Sigmoid colon (tissue), 6 donors: ENCODE measurements at regions not wholly inside any gene's neighbourhood (a gene's known extent, or its start where the extent isn't known, plus 50 kb on each side); places are given as distances from the start of the nearest gene placed in this dataset.
"Not testable (repeated sequence)": the region's sequence is repeated elsewhere in the genome, so short reads cannot be mapped to it uniquely, and the experiment has no call there.

Experiments used
- DNase-seq: peaks from one replicate; pipeline ENCODE4 v3.0.0-alpha.2; 2019
- H3K27ac ChIP-seq, 4 donors: fragments of 200-600 bp; sonication (generic); one replicate each; pipeline ENCODE4 v1.5.1; 2016 to 2019; ENCODE audit warnings: mild to moderate bottlenecking in 1 of 4
- H3K27me3 ChIP-seq, 3 donors: fragments of 200-600 bp; sonication (generic); one replicate each; pipeline ENCODE4 v1.5.1; 2019; ENCODE audit warnings: mild to moderate bottlenecking in 1 of 3
- H3K36me3 ChIP-seq, 4 donors: fragments of 200-600 bp; sonication (generic); one replicate each; pipeline ENCODE4 v1.5.1; 2016 to 2019
- H3K4me1 ChIP-seq, 4 donors: fragments of 200-600 bp; sonication (generic); one replicate each; pipeline ENCODE4 v1.5.1; 2017 to 2019
- H3K4me3 ChIP-seq, 4 donors: fragments of 200-600 bp; sonication (generic); one replicate each; pipeline ENCODE4 v1.5.1; 2017 to 2019; ENCODE audit warnings: mild to moderate bottlenecking in 2 of 4, moderate library complexity in 1 of 4
- H3K9me3 ChIP-seq, 4 donors: fragments of 200-600 bp in 3 of 4; sonication (generic) in 3 of 4; one replicate each; pipeline versions ENCODE4 v1.5.1 to v1.6.1; 2013 to 2019
- CTCF ChIP-seq, 4 experiments: fragments of 450-650 bp in 3 of 4; fragments of 200-600 bp in 1 of 4; IDR thresholded peaks; one replicate each; pipeline ENCODE4 v1.5.1; 2016 to 2019; ENCODE audit warnings: antibody characterized with exemption in 4 of 4, mild to moderate bottlenecking in 3 of 4, moderate library complexity in 2 of 4
- EP300 ChIP-seq, 4 donors: sonication (generic); formaldehyde crosslinking; IDR thresholded peaks; one replicate each; pipeline ENCODE4 v1.6.1; 2017; ENCODE audit warnings: antibody characterized with exemption in 4 of 4
- POLR2A ChIP-seq, 2 donors: fragments of 450-650 bp; IDR thresholded peaks; one replicate each; pipeline ENCODE4 v1.6.1; 2016; ENCODE audit warnings: antibody characterized with exemption in 2 of 2, mild to moderate bottlenecking in 2 of 2, moderate library complexity in 2 of 2
- POLR2AphosphoS5 ChIP-seq, 4 donors: sonication (generic); formaldehyde crosslinking; IDR thresholded peaks; one replicate each; pipeline ENCODE4 v1.6.1; 2017; ENCODE audit warnings: antibody characterized with exemption in 4 of 4
- WGBS, 2 donors: extraction: QIAGEN DNeasy Blood & Tissue Kit; methylation state at CpG; one replicate each; pipeline ENCODE4 v1.1.7; 2013; 5-methylcytosine and 5-hydroxymethylcytosine counted together
- intact Hi-C: fragments of 100-400 bp; cut with DNase I; formaldehyde crosslinking; loops from one replicate; pipeline ENCODE4 v1.15.1; 2023
- donor health status: healthy with polysubstance abuse.
- donor health status: healthy.

GRCh38 chr10:30154126-30154525, 94.7 kb upstream of the JCAD start:
- no peaks in the 10 kb centered on the region for H3K9me3 ChIP-seq
- no peak for TF ChIP-seq EP300 (IDR thresholded peaks at IDR 0.05)
- TF ChIP-seq POLR2AphosphoS5 (IDR thresholded peaks at IDR 0.05), result no peak
- TF ChIP-seq CTCF (IDR thresholded peaks at IDR 0.05), result no peak
- TF ChIP-seq POLR2A (IDR thresholded peaks at IDR 0.05), result no peak
- no peak overlapping the region for H3K27ac ChIP-seq
- H3K27me3 ChIP-seq, result no peaks in the 10 kb centered on the region
- H3K4me3 ChIP-seq, result no peak overlapping the region
- WGBS, 2 donors, result 90 to 94% methylated on average over 4 of the region's 4 CpGs
- no peaks in the 10 kb centered on the region for H3K36me3 ChIP-seq
- no peak for DNase-seq
- H3K4me1 ChIP-seq, result peaks cover 0 to 7% (median 2%) of the 10 kb centered on the region in 4 donors
- intact Hi-C loops, result no loop called here

- WGBS, 2 donors, result 67 to 72% methylated on average over 8 of the region's 8 CpGs
- Histone ChIP-seq H3K4me3 (no peak overlapping the region), H3K36me3 (no peaks in the 10 kb centered on the region), H3K27ac (no peak overlapping the region), H3K27me3 (no peaks in the 10 kb centered on the region), H3K4me1 (peaks cover 0 to 7% (median 2%) of the 10 kb centered on the region in 4 donors), H3K9me3 (no peaks in the 10 kb centered on the region)
- DNase-seq, result no peak
- intact Hi-C loops, result no loop called here
- TF ChIP-seq POLR2A (IDR thresholded peaks at IDR 0.05) (no peak), POLR2AphosphoS5 (IDR thresholded peaks at IDR 0.05) (no peak), CTCF (IDR thresholded peaks at IDR 0.05) (no peak), EP300 (IDR thresholded peaks at IDR 0.05) (no peak)
Measured at GRCh38 chr10:30151581-30152389, 92.4 kb upstream of the JCAD start.

DNA sequence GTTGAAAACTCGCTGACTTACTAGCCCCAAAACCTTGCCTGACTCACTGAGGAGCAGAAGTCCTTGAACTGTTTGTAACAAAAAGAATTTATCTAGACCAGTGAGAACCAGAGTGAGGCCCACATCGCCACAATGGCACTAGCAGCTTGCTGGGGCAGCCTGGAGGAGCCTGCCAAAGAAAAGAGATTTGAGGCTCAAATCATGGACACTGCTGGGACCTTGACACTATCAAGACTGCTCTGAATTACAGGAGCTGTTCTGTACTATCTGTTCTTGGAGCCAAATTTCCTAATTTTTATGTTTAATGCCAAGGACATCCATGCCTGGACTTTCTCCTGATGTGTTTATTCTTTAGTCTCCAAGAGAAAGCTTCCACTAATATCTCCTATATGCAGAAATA, 82.0 kb upstream of the JCAD start:
- Histone ChIP-seq H3K36me3 (no peaks in the 10 kb centered on the region), H3K4me3 (no peak overlapping the region), H3K27ac (peak overlapping the region in 3 of 4 donors; percentile 59 to 62 (median 61)), H3K9me3 (no peaks in the 10 kb centered on the region), H3K4me1 (peaks cover 0 to 32% (median 15%) of the 10 kb centered on the region in 4 donors), H3K27me3 (no peaks in the 10 kb centered on the region)
- no peak for DNase-seq
- 72 to 82% methylated on average over 2 of the region's 2 CpGs for WGBS, 2 donors
- intact Hi-C loops, result no loop called here
- TF ChIP-seq POLR2A (IDR thresholded peaks at IDR 0.05), result no peak
- TF ChIP-seq EP300 (IDR thresholded peaks at IDR 0.05), result peak in 1 of 4 donors; percentile 25
- peak in 3 of 4 donors; percentile 23 to 88 (median 81) for TF ChIP-seq POLR2AphosphoS5 (IDR thresholded peaks at IDR 0.05)

GRCh38 chr10:30134171-30134945, 75.0 kb upstream of the JCAD start:
- TF ChIP-seq POLR2A (IDR thresholded peaks at IDR 0.05) (no peak), POLR2AphosphoS5 (IDR thresholded peaks at IDR 0.05) (no peak), EP300 (IDR thresholded peaks at IDR 0.05) (no peak), CTCF (IDR thresholded peaks at IDR 0.05) (no peak)
- intact Hi-C loops, result no loop called here
- 58 to 68% methylated on average over 11 of the region's 11 CpGs for WGBS, 2 donors

GRCh38 chr10:30133198-30133597, 73.8 kb upstream of the JCAD start:
- H3K4me3 ChIP-seq, result no peak overlapping the region
- no peak overlapping the region for H3K27ac ChIP-seq
- H3K9me3 ChIP-seq, result no peaks in the 10 kb centered on the region
- intact Hi-C loops, result no loop called here
- H3K36me3 ChIP-seq, result no peaks in the 10 kb centered on the region
- no peaks in the 10 kb centered on the region for H3K27me3 ChIP-seq
- H3K4me1 ChIP-seq, result peaks cover 0 to 26% (median 15%) of the 10 kb centered on the region in 4 donors
- no peak for TF ChIP-seq POLR2A (IDR thresholded peaks at IDR 0.05)
- TF ChIP-seq CTCF (IDR thresholded peaks at IDR 0.05), result no peak
- no peak for TF ChIP-seq POLR2AphosphoS5 (IDR thresholded peaks at IDR 0.05)
- TF ChIP-seq EP300 (IDR thresholded peaks at IDR 0.05), result no peak
- DNase-seq, result no peak
- WGBS, 2 donors, result 76 to 84% methylated on average over 1 of the region's 1 CpG

More at GRCh38 chr10:30134171-30134945, 75.0 kb upstream of the JCAD start:
- Histone ChIP-seq H3K4me1 (peaks cover 0 to 26% (median 15%) of the 10 kb centered on the region in 4 donors), H3K36me3 (no peaks in the 10 kb centered on the region), H3K4me3 (no peak overlapping the region), H3K27me3 (no peaks in the 10 kb centered on the region), H3K9me3 (no peaks in the 10 kb centered on the region), H3K27ac (peak overlapping the region in 2 of 4 donors; percentile 15 to 37)
- no peak for DNase-seq

- H3K4me3 ChIP-seq, H3K36me3 ChIP-seq, H3K9me3 ChIP-seq, H3K27ac ChIP-seq, DNase-seq, intact Hi-C loops, H3K27me3 ChIP-seq: not testable (repeated sequence)
- 94 to 95% methylated on average over 13 of the region's 13 CpGs for WGBS, 2 donors
- peaks cover 0 to 29% (median 21%) of the 10 kb centered on the region in 4 donors for H3K4me1 ChIP-seq
Measured at GRCh38 chr10:30131369-30131768, 72.0 kb upstream of the JCAD start.

DNA sequence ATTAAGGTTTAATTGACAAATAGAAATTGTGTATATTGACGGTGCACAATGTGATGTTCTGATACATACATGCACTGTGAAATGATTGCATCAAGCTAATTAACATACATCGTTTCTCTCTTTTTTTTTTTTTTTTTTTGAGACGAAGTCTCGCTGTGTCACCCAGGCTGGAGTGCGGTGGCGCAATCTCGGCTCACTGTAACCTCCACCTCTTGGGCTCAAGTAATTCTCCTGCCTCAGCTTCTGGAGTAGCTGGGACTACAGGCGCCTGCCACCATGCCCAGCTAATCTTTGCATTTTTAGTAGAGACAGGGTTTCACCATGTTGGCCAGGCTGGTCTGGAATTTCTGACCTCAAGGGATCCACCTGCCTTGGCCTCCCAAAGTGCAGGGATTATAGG, 69.9 kb upstream of the JCAD start:
- H3K27me3 ChIP-seq, intact Hi-C loops, H3K27ac ChIP-seq, H3K9me3 ChIP-seq, H3K4me3 ChIP-seq, H3K36me3 ChIP-seq, DNase-seq: not testable (repeated sequence)
- peaks cover 0 to 38% (median 29%) of the 10 kb centered on the region in 4 donors for H3K4me1 ChIP-seq
- 88 to 91% methylated on average over 8 of the region's 8 CpGs for WGBS, 2 donors
